ENCODE measurements at regions not wholly inside any gene's neighbourhood (a gene's known extent, or its start where the extent isn't known, plus 50 kb on each side); places are given as distances from the start of the nearest gene placed in this dataset.
"Not testable (repeated sequence)": the region's sequence is repeated elsewhere in the genome, so short reads cannot be mapped to it uniquely, and the experiment has no call there.

GRCh38 chr20:39775110-39775509 lies 813.0 kb downstream of the DHX35 start:
- no peak for DNase-seq (ENCODE audit: low read depth in 3 of 3)

GRCh38 chr20:39773380-39774000 lies 811.3 kb downstream of the DHX35 start:
- no peak for DNase-seq (ENCODE audit: low read depth in 3 of 3)

DNA sequence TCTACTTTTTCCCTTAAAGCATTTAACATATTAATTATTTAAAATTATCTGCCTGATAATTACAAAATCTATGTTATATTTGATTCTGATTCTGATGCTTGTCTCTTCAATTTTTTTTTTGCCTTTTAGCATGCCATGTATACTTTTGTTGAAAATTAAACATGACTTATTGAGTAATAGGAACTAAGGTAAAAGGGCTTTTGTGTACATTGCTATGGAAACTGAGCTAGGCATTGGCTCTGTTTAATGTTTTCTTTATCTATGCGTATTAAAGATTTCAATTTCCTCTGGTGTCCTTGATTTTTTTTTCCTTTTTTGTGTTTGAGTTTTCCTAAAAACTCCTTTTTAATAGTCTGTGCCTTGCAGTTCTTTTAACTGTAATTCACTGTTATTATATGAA lies 805.2 kb downstream of the DHX35 start:
- DNase-seq (ENCODE audit: low read depth in 3 of 3), result no peak

GRCh38 chr20:39766333-39766732 lies 804.2 kb downstream of the DHX35 start:
- DNase-seq (ENCODE audit: low read depth in 3 of 3), result no peak

DNA sequence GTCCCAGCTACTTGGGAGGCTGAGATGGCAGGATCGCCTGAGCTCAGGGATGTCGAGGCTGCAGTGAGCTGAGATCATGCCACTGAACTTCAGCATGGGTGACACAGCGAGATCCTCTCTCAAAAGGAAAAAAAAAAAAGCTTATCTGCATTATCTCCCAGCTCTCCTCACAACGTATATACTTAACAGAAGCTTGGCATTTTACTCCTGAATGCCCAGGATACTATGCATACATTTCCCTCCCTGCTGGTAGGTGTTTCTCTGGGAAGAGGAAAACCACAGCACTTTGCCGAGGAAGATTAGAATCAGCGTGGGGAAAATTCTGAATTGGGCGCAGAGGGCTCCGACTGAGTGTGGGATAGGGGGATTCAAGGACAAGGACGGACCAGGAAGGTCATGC lies 800.6 kb downstream of the DHX35 start:
- no peak for DNase-seq (ENCODE audit: low read depth in 3 of 3)

DNA sequence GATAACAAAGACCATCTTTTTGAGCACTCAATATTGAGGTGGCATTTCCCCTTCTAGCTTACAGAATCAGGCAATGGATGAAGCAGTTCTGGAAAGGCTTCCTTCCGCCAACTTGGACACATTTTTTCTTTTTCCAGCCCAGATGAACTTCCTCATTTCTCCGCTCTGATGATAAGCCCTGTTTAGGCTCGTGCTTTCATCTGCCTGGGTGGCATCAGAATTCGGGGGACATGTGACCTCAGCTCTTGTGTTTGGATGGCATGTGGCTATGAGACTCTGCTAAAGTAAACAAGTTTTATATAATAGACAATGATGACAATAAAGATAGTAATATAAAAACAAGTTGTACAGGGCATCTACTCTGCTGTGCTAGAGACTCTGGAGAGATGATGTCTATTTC lies 796.7 kb downstream of the DHX35 start:
- DNase-seq (ENCODE audit: low read depth in 3 of 3), result no peak

DNA sequence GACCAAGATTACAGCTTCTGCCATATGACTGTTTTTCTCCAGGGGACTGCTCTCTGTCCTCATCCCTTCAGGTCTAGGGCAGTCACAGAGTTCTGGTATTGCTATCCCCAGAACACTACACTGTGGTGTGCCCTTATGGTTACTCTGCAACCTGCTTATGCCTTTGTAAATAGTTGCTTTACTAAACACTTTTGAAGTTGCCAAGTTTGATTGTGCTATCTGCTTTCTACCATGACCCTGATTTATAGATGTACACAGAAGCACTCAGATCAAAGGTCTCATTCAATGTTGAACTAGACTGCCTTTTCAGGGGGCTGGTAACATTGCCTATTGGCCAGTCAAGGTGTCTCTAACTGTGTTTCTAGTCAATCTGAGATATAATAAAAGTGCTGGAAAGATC lies 794.7 kb downstream of the DHX35 start:
- no peak for DNase-seq (ENCODE audit: low read depth in 3 of 3)

DNA sequence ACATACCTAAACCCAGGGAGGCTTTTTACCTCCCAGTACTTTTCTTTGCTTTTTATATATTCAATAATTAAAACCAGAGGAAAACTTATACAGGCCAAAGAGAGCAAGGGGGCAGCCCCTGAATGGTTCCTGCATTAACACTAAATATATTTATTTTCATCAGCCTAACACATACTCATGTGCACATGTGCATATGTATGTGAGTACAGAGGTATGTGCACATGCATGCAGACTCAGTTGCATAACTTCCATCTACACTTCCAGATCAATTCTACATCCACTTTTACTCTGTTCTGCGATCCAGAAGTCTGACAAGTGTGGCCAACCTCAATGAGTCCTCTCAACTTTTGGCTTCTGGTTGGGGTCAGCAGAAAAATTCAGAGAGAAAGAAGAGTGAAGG lies 794.2 kb downstream of the DHX35 start:
- DNase-seq (ENCODE audit: low read depth in 3 of 3), result no peak

DNA sequence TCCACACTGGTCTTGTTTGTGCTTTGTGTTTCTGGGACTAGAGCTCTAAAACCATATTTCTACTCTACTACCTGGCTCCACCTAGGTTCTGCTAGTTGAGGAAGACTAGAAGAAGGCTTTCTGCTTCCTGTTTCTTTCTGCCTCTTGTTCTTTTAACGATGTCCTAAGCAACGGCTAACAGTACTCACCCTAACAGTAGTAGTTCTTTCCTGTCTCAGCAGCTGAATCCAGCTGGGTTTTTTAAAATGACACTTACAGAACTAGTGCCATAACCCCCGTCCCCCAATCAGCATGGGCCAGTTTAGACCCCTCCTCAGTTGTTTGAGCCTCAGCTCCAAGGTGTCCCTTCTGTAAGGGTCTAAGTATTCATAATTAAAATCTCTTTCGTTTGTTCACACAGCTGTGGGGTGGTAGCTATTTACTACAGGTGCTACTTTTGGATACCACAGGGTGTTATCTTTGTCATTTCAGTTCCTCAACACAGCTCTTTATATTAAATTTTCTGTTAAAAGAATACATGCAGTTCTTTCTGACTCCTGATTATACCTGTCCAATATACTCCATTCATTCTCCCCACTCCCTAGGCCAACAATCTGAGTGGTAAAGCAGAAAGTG lies 790.2 kb downstream of the DHX35 start:
- DNase-seq (ENCODE audit: low read depth in 3 of 3), result no peak

GRCh38 chr20:39751557-39752137 lies 789.5 kb downstream of the DHX35 start:
- no peak for DNase-seq (ENCODE audit: low read depth in 3 of 3)

- no peak for DNase-seq (ENCODE audit: low read depth in 3 of 3)
These were observed 783.2 kb downstream of the DHX35 start for GRCh38 chr20:39745380-39745779.

GRCh38 chr20:39738651-39739050 lies 776.5 kb downstream of the DHX35 start:
- DNase-seq (ENCODE audit: low read depth in 3 of 3), result no peak

GRCh38 chr20:39736434-39737327 lies 774.5 kb downstream of the DHX35 start:
- no peak for DNase-seq (ENCODE audit: low read depth in 3 of 3)

- not testable (repeated sequence) for DNase-seq (ENCODE audit: low read depth in 3 of 3)
These were observed 763.4 kb downstream of the DHX35 start for GRCh38 chr20:39725513-39725912.

GRCh38 chr20:39719293-39719692 lies 757.1 kb downstream of the DHX35 start:
- no peak for DNase-seq (ENCODE audit: low read depth in 3 of 3)

DNA sequence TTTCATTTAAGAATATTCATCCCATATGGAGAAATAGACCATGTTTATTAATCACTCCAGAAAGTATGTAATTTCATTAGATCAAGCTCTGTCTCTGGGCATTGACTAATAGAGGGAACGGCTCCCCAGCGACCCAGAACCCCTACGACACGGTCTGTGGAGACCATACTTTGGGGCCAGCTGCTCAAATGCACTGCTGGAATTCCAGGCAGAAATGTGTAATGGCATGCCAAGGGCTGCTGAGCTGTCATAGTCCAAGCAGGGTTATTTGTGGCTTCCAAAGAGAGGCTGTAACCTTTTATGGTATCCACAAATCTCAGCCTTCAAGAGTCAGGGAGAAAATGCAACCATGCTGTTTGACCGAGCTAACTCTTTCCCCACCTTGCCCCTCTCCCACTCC lies 755.8 kb downstream of the DHX35 start:
- DNase-seq (ENCODE audit: low read depth in 3 of 3), result no peak

DNA sequence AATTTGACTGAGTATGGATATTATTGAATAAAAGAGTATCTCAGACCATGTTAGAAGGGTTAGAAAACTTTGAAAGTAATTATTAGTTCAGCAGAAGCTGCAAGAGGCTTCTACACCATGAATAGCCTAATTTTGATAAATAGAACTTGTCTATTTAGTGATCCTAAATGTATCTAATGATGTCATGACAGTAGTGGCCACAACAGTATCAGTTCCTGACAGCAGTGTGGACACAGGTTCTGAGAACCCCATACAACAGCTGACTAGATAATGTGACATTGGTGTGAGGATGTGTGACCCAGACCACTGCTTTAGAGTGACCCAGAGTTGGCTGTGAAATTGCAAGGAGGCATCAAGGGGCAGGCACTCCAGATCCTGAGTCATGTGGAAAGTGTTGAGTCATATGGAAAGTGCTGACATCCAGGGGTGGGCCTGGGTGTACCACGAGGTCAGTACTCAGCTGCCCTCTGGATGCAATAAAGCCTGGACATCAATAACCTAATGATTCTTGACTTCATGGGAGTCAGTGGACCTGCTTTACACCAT lies 754.7 kb downstream of the DHX35 start:
- no peak for DNase-seq (ENCODE audit: low read depth in 3 of 3)

- DNase-seq (ENCODE audit: low read depth in 3 of 3), result no peak
These were observed 751.1 kb downstream of the DHX35 start for GRCh38 chr20:39713076-39713840.

DNA sequence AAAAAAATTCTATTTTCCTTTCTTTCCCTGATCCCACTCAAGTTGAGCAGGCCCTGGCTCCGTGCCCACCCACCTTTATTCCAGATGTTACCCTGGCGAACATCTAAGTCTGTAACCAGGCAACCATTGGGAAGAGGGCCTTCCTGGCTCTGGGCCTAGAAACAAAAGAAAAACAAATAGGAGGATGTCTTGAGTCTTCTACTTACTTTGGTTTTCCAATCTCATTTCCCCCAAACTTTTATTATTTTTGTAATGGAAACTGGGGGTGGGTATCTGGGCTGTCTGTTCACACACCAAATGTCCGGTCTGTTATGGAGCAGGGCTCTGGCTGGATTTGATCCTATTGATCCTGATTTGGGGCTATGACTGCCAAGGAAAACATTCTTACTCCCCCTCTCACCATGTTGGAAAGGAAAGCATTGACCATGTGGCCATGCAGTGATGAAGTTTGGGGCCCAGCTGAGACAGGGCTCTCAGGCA lies 744.1 kb downstream of the DHX35 start:
- DNase-seq (ENCODE audit: low read depth in 3 of 3), result no peak

- DNase-seq (ENCODE audit: low read depth in 3 of 3), result no peak
These were observed 742.9 kb downstream of the DHX35 start for GRCh38 chr20:39705032-39705431.

GRCh38 chr20:39703357-39703756 lies 741.2 kb downstream of the DHX35 start:
- not testable (repeated sequence) for DNase-seq (ENCODE audit: low read depth in 3 of 3)
